ENCODE measurements at regions not wholly inside any gene's neighbourhood (a gene's known extent, or its start where the extent isn't known, plus 50 kb on each side); places are given as distances from the start of the nearest gene placed in this dataset.

- TF ChIP-seq, protein P1, sequence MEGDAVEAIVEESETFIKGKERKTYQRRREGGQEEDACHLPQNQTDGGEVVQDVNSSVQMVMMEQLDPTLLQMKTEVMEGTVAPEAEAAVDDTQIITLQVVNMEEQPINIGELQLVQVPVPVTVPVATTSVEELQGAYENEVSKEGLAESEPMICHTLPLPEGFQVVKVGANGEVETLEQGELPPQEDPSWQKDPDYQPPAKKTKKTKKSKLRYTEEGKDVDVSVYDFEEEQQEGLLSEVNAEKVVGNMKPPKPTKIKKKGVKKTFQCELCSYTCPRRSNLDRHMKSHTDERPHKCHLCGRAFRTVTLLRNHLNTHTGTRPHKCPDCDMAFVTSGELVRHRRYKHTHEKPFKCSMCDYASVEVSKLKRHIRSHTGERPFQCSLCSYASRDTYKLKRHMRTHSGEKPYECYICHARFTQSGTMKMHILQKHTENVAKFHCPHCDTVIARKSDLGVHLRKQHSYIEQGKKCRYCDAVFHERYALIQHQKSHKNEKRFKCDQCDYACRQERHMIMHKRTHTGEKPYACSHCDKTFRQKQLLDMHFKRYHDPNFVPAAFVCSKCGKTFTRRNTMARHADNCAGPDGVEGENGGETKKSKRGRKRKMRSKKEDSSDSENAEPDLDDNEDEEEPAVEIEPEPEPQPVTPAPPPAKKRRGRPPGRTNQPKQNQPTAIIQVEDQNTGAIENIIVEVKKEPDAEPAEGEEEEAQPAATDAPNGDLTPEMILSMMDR (conservative IDR thresholded peaks at IDR 0.05 in 1 of 2, IDR thresholded peaks at IDR 0.05 in 1 of 2; ENCODE audit: low read depth in 1 of 2, low read length in 2 of 2): no peak
- TF ChIP-seq EZH2 (IDR thresholded peaks at IDR 0.05; ENCODE audit: low read length, missing control alignments): no peak
Measured at GRCh38 chr2:111219285-111219684, 98.6 kb downstream of the BCL2L11 start.
